Astrocyte of the cerebellum (primary cell): ENCODE measurements at regions not wholly inside any gene's neighbourhood (a gene's known extent, or its start where the extent isn't known, plus 50 kb on each side); places are given as distances from the start of the nearest gene placed in this dataset.

Experiments used
- DNase-seq: peaks from one replicate; pipeline ENCODE4 v3.0.0-alpha.2; 2011; ENCODE audit warnings: low read depth
- H3K4me3 ChIP-seq: 2 replicates; pipeline ENCODE4 v1.5.1; 2011; ENCODE audit warnings: mild to moderate bottlenecking, low read depth, low read length, moderate library complexity
- in situ Hi-C: cut with HindIII; loops from 2 replicates; pipeline ENCODE4 v1.10.0; 2017; ENCODE audit warnings: low sequenced_read_pairs
- TF ChIP-seq, protein P1 (sequence below): IDR thresholded peaks from 2 replicates; pipeline ENCODE4 v1.5.1; 2012; ENCODE audit warnings: low read length, low read depth, moderate library complexity, mild to moderate bottlenecking; ENCODE audit errors: missing control alignments

GRCh38 chr5:96566833-96567587 is 95.2 kb upstream of the CAST start:
- H3K4me3 ChIP-seq: no peak overlapping the region
- in situ Hi-C loops: no loop called here
- TF ChIP-seq, protein P1, sequence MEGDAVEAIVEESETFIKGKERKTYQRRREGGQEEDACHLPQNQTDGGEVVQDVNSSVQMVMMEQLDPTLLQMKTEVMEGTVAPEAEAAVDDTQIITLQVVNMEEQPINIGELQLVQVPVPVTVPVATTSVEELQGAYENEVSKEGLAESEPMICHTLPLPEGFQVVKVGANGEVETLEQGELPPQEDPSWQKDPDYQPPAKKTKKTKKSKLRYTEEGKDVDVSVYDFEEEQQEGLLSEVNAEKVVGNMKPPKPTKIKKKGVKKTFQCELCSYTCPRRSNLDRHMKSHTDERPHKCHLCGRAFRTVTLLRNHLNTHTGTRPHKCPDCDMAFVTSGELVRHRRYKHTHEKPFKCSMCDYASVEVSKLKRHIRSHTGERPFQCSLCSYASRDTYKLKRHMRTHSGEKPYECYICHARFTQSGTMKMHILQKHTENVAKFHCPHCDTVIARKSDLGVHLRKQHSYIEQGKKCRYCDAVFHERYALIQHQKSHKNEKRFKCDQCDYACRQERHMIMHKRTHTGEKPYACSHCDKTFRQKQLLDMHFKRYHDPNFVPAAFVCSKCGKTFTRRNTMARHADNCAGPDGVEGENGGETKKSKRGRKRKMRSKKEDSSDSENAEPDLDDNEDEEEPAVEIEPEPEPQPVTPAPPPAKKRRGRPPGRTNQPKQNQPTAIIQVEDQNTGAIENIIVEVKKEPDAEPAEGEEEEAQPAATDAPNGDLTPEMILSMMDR: no peak

DNA sequence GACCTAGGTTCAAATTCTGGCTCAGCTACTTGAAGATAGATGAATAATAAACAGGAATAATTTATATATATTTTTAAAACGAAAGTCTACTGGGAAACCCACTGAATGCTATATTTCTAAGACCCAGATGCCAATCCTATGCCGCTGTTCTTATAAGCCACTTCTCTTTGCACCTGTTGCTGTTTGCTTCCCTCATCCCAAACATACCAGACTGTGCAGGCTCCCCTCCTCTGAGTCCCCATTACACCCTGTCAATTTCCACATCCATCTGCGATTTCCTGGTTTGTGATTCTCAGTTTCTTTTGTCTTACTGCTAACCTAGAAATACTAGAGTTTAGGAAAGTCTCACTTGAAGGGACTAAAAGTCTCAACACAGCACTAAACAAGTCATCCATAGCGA is 92.8 kb upstream of the CAST start:
- DNase-seq: no peak
- in situ Hi-C loops: no loop called here
- TF ChIP-seq, protein P1: no peak
- no peak overlapping the region for H3K4me3 ChIP-seq

More at GRCh38 chr5:96566833-96567587, 95.2 kb upstream of the CAST start:
- DNase-seq: no peak

- in situ Hi-C loops: no loop called here
- no peak overlapping the region for H3K4me3 ChIP-seq
- no peak for DNase-seq
- TF ChIP-seq, protein P1: no peak
These were observed 92.4 kb upstream of the CAST start for GRCh38 chr5:96569770-96570169.

GRCh38 chr5:96572864-96573512 is 89.2 kb upstream of the CAST start:
- DNase-seq: peak; percentile 92
- in situ Hi-C loops: no loop called here
- no peak overlapping the region for H3K4me3 ChIP-seq
- TF ChIP-seq, protein P1: no peak

GRCh38 chr5:96573513-96573894 is 88.7 kb upstream of the CAST start:
- in situ Hi-C loops: no loop called here
- H3K4me3 ChIP-seq: no peak overlapping the region
- TF ChIP-seq, protein P1: no peak
- no peak for DNase-seq

DNA sequence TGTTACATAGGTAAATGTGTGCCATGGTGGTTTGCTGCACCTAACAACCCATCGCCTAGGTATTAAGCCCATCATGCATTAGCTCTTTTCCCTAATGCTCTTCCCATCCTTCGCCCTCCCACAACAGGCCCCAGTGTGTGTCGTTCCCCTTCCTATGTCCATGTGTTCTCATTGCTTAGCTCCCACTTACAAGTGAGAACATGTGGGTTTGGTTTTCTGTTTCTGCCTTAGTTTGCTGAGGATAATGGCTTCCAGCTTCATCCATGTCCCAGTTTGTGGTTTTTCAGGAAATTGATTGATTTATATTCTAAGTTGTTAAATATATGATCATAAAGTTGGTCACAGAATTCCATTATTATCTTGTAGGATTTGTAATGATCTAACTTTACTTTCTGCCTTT is 85.3 kb upstream of the CAST start:
- in situ Hi-C loops: no loop called here
- no peak for DNase-seq
- TF ChIP-seq, protein P1: no peak
- H3K4me3 ChIP-seq: no peak overlapping the region
